Hematopoietic multipotent progenitor cell treated with erythropoietin and hydrocortisone succinate and interleukin-3 and kit ligand, for 4 days (in vitro differentiated cells): ENCODE measurements at regions not wholly inside any gene's neighbourhood (a gene's known extent, or its start where the extent isn't known, plus 50 kb on each side); places are given as distances from the start of the nearest gene placed in this dataset.
"Not testable (repeated sequence)": the region's sequence is repeated elsewhere in the genome, so short reads cannot be mapped to it uniquely, and the experiment has no call there.

Experiments used
- DNase-seq: peaks from one replicate; pipeline ENCODE4 v3.0.0-alpha.2; 2015

- no peak for DNase-seq
Measured at GRCh38 chr10:38600146-38600545, 506.0 kb downstream of the ZNF37A start.

GRCh38 chr10:38600696-38601095 lies 506.6 kb downstream of the ZNF37A start:
- DNase-seq, result no peak

GRCh38 chr10:38603681-38604080 lies 509.5 kb downstream of the ZNF37A start:
- DNase-seq, result not testable (repeated sequence)

- not testable (repeated sequence) for DNase-seq
Measured at GRCh38 chr10:38604477-38604876, 510.3 kb downstream of the ZNF37A start.

GRCh38 chr10:38605153-38605661 lies 511.1 kb downstream of the ZNF37A start:
- peak; percentile 1 for DNase-seq

GRCh38 chr10:38615596-38615995 lies 521.5 kb downstream of the ZNF37A start:
- not testable (repeated sequence) for DNase-seq

GRCh38 chr10:38619831-38620230 lies 525.7 kb downstream of the ZNF37A start:
- DNase-seq, result not testable (repeated sequence)

GRCh38 chr10:38635650-38636049 lies 541.5 kb downstream of the ZNF37A start:
- DNase-seq, result not testable (repeated sequence)
